IPS-15b (cell line): ENCODE measurements at regions not wholly inside any gene's neighbourhood (a gene's known extent, or its start where the extent isn't known, plus 50 kb on each side); places are given as distances from the start of the nearest gene placed in this dataset.
"Not testable (repeated sequence)": the region's sequence is repeated elsewhere in the genome, so short reads cannot be mapped to it uniquely, and the experiment has no call there.

ENCODE experiments used
- H3K27me3 ChIP-seq: one replicate; pipeline ENCODE4 v1.6.1; 2013; ENCODE audit warnings: low read length; ENCODE audit not compliant: control insufficient read depth, insufficient read depth
- H3K36me3 ChIP-seq: one replicate; pipeline ENCODE4 v1.6.1; 2013; ENCODE audit warnings: low read length; ENCODE audit not compliant: control insufficient read depth, insufficient read depth
- H3K4me1 ChIP-seq: one replicate; pipeline ENCODE4 v1.6.1; 2013; ENCODE audit warnings: mild to moderate bottlenecking, low read length; ENCODE audit not compliant: control insufficient read depth, insufficient read depth
- H3K4me3 ChIP-seq: one replicate; pipeline ENCODE4 v1.5.1; 2013; ENCODE audit warnings: low read depth, low read length
- H3K9ac ChIP-seq: one replicate; pipeline ENCODE4 v1.6.1; 2013; ENCODE audit warnings: low read depth, mild to moderate bottlenecking, low read length
- H3K9me3 ChIP-seq: one replicate; pipeline ENCODE4 v1.6.1; 2013; ENCODE audit warnings: mild to moderate bottlenecking, low read length; ENCODE audit not compliant: control insufficient read depth, insufficient read depth

- Histone ChIP-seq H3K4me3 (no peak overlapping the region), H3K9me3 (no peaks in the 10 kb centered on the region), H3K9ac (no peak overlapping the region), H3K36me3 (no peaks in the 10 kb centered on the region), H3K27me3 (no peaks in the 10 kb centered on the region), H3K4me1 (no peaks in the 10 kb centered on the region)
These were observed 717.7 kb upstream of the USP15 start for GRCh38 chr12:61542551-61542950.

GRCh38 chr12:61546296-61546695, 713.9 kb upstream of the USP15 start:
- Histone ChIP-seq H3K27me3 (no peaks in the 10 kb centered on the region), H3K9me3 (no peaks in the 10 kb centered on the region), H3K4me1 (no peaks in the 10 kb centered on the region), H3K9ac (no peak overlapping the region), H3K36me3 (no peaks in the 10 kb centered on the region), H3K4me3 (no peak overlapping the region)

- no peaks in the 10 kb centered on the region for H3K36me3 ChIP-seq
- no peaks in the 10 kb centered on the region for H3K9me3 ChIP-seq
- no peaks in the 10 kb centered on the region for H3K4me1 ChIP-seq
- no peak overlapping the region for H3K9ac ChIP-seq
- H3K27me3 ChIP-seq, result no peaks in the 10 kb centered on the region
- H3K4me3 ChIP-seq, result no peak overlapping the region
These were observed 707.1 kb upstream of the USP15 start for GRCh38 chr12:61553091-61553490.

GRCh38 chr12:61554268-61555008, 705.8 kb upstream of the USP15 start:
- Histone ChIP-seq H3K36me3 (no peaks in the 10 kb centered on the region), H3K4me3 (no peak overlapping the region), H3K27me3 (no peaks in the 10 kb centered on the region), H3K9ac (no peak overlapping the region), H3K9me3 (no peaks in the 10 kb centered on the region), H3K4me1 (no peaks in the 10 kb centered on the region)

GRCh38 chr12:61563665-61564450, 696.3 kb upstream of the USP15 start:
- no peak overlapping the region for H3K9ac ChIP-seq
- H3K9me3 ChIP-seq, result no peaks in the 10 kb centered on the region
- H3K27me3 ChIP-seq, result no peaks in the 10 kb centered on the region
- H3K4me1 ChIP-seq, result peaks cover 20% of the 10 kb centered on the region
- no peak overlapping the region for H3K4me3 ChIP-seq
- H3K36me3 ChIP-seq, result no peaks in the 10 kb centered on the region

GRCh38 chr12:61564466-61564865, 695.7 kb upstream of the USP15 start:
- H3K36me3 ChIP-seq, result no peaks in the 10 kb centered on the region
- no peak overlapping the region for H3K4me3 ChIP-seq
- no peak overlapping the region for H3K9ac ChIP-seq
- peaks cover 20% of the 10 kb centered on the region for H3K4me1 ChIP-seq
- no peaks in the 10 kb centered on the region for H3K27me3 ChIP-seq
- H3K9me3 ChIP-seq, result no peaks in the 10 kb centered on the region

GRCh38 chr12:61566183-61566582, 694.0 kb upstream of the USP15 start:
- Histone ChIP-seq H3K4me3 (no peak overlapping the region), H3K4me1 (peaks cover 20% of the 10 kb centered on the region), H3K36me3 (no peaks in the 10 kb centered on the region), H3K9me3 (no peaks in the 10 kb centered on the region), H3K27me3 (no peaks in the 10 kb centered on the region), H3K9ac (no peak overlapping the region)

- H3K4me3 ChIP-seq, result no peak overlapping the region
- H3K4me1 ChIP-seq, result no peaks in the 10 kb centered on the region
These were observed 685.9 kb upstream of the USP15 start for GRCh38 chr12:61574339-61574738.

GRCh38 chr12:61584943-61585342, 675.3 kb upstream of the USP15 start:
- no peaks in the 10 kb centered on the region for H3K36me3 ChIP-seq
- H3K9ac ChIP-seq, result no peak overlapping the region
- H3K27me3 ChIP-seq, result no peaks in the 10 kb centered on the region
- H3K4me1 ChIP-seq, result peaks cover 4% of the 10 kb centered on the region
- no peaks in the 10 kb centered on the region for H3K9me3 ChIP-seq
- H3K4me3 ChIP-seq, result no peak overlapping the region

More at GRCh38 chr12:61574339-61574738, 685.9 kb upstream of the USP15 start:
- H3K9me3 ChIP-seq, result no peaks in the 10 kb centered on the region
- no peaks in the 10 kb centered on the region for H3K27me3 ChIP-seq
- H3K36me3 ChIP-seq, result no peaks in the 10 kb centered on the region
- no peak overlapping the region for H3K9ac ChIP-seq

- H3K36me3 ChIP-seq, H3K9me3 ChIP-seq, H3K4me1 ChIP-seq, H3K9ac ChIP-seq, H3K4me3 ChIP-seq, H3K27me3 ChIP-seq: not testable (repeated sequence)
These were observed 669.3 kb upstream of the USP15 start for GRCh38 chr12:61590864-61591263.

- no peaks in the 10 kb centered on the region for H3K27me3 ChIP-seq
- H3K36me3 ChIP-seq, result no peaks in the 10 kb centered on the region
- no peaks in the 10 kb centered on the region for H3K9me3 ChIP-seq
- no peak overlapping the region for H3K4me3 ChIP-seq
- H3K4me1 ChIP-seq, result no peaks in the 10 kb centered on the region
- no peak overlapping the region for H3K9ac ChIP-seq
These were observed 650.1 kb upstream of the USP15 start for GRCh38 chr12:61610143-61610542.

- no peaks in the 10 kb centered on the region for H3K36me3 ChIP-seq
- H3K27me3 ChIP-seq, result no peaks in the 10 kb centered on the region
- no peak overlapping the region for H3K9ac ChIP-seq
- H3K4me3 ChIP-seq, result no peak overlapping the region
- no peaks in the 10 kb centered on the region for H3K9me3 ChIP-seq
- H3K4me1 ChIP-seq, result no peaks in the 10 kb centered on the region
These were observed 630.5 kb upstream of the USP15 start for GRCh38 chr12:61629702-61630101.
